ENCODE measurements at regions not wholly inside any gene's neighbourhood (a gene's known extent, or its start where the extent isn't known, plus 50 kb on each side); places are given as distances from the start of the nearest gene placed in this dataset.

DNA sequence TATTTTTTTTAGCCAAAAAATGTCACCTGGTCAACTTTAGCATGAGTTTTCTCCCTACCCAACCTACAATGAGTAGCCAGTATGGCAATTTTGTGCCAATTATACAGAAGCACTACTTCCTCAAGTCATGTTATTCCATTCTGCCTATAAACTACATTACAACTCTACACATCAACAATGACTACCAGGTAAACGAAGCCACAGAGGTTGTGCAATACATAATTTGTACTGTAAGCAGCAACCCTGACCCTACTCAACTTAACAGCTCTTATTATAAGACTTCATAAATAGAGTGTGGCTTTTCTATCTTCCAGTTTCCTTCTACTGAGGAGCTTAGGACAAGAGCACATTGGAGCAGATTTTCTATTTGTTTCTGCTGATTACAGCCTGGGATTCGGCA lies 160.5 kb downstream of the HS3ST1 start:
- TF ChIP-seq POLR2A (IDR thresholded peaks at IDR 0.05), result no peak
- no peak for TF ChIP-seq CTCF (IDR thresholded peaks at IDR 0.05)
